ENCODE measurements at regions not wholly inside any gene's neighbourhood (a gene's known extent, or its start where the extent isn't known, plus 50 kb on each side); places are given as distances from the start of the nearest gene placed in this dataset.

DNA sequence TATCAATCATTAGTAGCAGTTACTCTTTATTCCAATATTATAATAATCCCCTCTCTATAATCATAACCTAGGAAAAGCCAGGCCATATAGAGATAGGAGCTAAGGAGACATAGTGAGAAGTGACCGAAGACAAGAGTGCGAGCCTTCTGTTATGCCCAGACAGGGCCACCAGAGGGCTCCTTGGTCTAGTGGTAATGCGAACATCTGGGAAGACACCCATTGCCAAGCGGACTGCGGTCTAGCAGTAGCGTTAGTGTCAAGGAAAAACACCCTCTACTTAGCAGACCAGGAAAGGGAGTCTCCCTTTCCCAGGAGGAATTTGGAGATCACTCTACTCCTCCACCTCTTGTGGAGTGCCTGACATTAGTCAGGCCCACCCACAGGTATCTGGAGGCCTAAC is 920.9 kb downstream of the CDY2B start:
- H3K4me1 ChIP-seq = no peaks in the 10 kb centered on the region
- no peak for DNase-seq
- 94 to 97% methylated on average over 6 of the region's 6 CpGs for WGBS, 2 donors
- H3K4me3 ChIP-seq (replicated peaks in 1 of 3) = no peak overlapping the region
- intact Hi-C loops (cut with DNase I) = no loop called here
- H3K36me3 ChIP-seq = no peaks in the 10 kb centered on the region
- TF ChIP-seq, protein P1, sequence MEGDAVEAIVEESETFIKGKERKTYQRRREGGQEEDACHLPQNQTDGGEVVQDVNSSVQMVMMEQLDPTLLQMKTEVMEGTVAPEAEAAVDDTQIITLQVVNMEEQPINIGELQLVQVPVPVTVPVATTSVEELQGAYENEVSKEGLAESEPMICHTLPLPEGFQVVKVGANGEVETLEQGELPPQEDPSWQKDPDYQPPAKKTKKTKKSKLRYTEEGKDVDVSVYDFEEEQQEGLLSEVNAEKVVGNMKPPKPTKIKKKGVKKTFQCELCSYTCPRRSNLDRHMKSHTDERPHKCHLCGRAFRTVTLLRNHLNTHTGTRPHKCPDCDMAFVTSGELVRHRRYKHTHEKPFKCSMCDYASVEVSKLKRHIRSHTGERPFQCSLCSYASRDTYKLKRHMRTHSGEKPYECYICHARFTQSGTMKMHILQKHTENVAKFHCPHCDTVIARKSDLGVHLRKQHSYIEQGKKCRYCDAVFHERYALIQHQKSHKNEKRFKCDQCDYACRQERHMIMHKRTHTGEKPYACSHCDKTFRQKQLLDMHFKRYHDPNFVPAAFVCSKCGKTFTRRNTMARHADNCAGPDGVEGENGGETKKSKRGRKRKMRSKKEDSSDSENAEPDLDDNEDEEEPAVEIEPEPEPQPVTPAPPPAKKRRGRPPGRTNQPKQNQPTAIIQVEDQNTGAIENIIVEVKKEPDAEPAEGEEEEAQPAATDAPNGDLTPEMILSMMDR (IDR thresholded peaks at IDR 0.05) = no peak
- no peak overlapping the region for H3K27ac ChIP-seq
- H3K9me3 ChIP-seq = no peaks in the 10 kb centered on the region
- H3K27me3 ChIP-seq = no peaks in the 10 kb centered on the region

DNA sequence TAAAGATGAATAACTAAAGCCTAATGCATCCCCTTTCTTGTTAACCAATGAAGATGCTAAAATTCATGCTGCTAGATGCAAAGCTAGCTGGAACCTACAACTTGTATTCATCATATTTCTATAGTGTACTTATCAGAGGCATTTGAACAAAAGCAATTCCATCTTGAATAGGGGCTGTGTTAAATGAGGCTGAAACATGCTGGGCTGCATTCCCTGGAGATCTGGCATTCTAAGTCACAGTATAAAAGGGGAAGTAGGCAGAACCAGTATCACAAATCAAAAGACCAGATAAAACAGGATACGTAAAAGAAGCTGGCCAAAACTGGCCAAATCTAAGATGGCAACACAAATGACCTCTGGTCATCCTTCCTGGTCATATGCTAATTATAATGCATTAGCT is 932.8 kb downstream of the CDY2B start:
- no peak overlapping the region for H3K27ac ChIP-seq

More for the DNA sequence above, 932.8 kb downstream of the CDY2B start:
- TF ChIP-seq POLR2A (IDR thresholded peaks at IDR 0.05) = no peak
- TF ChIP-seq, protein P1 (IDR thresholded peaks at IDR 0.05) = no peak
- no peaks in the 10 kb centered on the region for H3K9me3 ChIP-seq
- no peaks in the 10 kb centered on the region for H3K36me3 ChIP-seq
- no peak for DNase-seq
- no peaks in the 10 kb centered on the region for H3K4me1 ChIP-seq
- WGBS, 2 donors = 65 to 80% methylated on average over 1 of the region's 1 CpG
- no peak overlapping the region for H3K4me3 ChIP-seq (replicated peaks in 1 of 3)
- intact Hi-C loops (cut with DNase I) = no loop called here
- no peaks in the 10 kb centered on the region for H3K27me3 ChIP-seq
